K562 (cell line): ENCODE measurements at regions not wholly inside any gene's neighbourhood (a gene's known extent, or its start where the extent isn't known, plus 50 kb on each side); places are given as distances from the start of the nearest gene placed in this dataset.

ENCODE experiments used
- E2F8 ChIP-seq: fragments of 450-650 bp; IDR thresholded peaks from 2 replicates; pipeline ENCODE4 v1.7.1; 2018; ENCODE audit warnings: mild to moderate bottlenecking, low read depth; ENCODE audit not compliant: partially characterized antibody
- PHB2 ChIP-seq: fragments of 450-650 bp; IDR thresholded peaks from 2 replicates; pipeline ENCODE4 v1.6.1; 2017; ENCODE audit warnings: low read depth
- PRPF4 ChIP-seq: fragments of 200-400 bp; formaldehyde crosslinking; IDR thresholded peaks from one replicate; pipeline ENCODE4 v1.6.1; 2017; ENCODE audit warnings: low read length, low read depth, mild to moderate bottlenecking; ENCODE audit not compliant: insufficient read depth, poor library complexity, severe bottlenecking
- ZBTB40 ChIP-seq, 2 experiments: fragments of 450-650 bp in 1 of 2; sonication (generic) in 1 of 2; formaldehyde crosslinking in 1 of 2; IDR thresholded peaks; 2 replicates each; pipeline versions ENCODE4 v1.7.1 to v1.9.0; 2016 to 2022; ENCODE audit warnings: inconsistent platforms in 1 of 2, mild to moderate bottlenecking in 1 of 2, missing genetic modification reagents in 1 of 2

DNA sequence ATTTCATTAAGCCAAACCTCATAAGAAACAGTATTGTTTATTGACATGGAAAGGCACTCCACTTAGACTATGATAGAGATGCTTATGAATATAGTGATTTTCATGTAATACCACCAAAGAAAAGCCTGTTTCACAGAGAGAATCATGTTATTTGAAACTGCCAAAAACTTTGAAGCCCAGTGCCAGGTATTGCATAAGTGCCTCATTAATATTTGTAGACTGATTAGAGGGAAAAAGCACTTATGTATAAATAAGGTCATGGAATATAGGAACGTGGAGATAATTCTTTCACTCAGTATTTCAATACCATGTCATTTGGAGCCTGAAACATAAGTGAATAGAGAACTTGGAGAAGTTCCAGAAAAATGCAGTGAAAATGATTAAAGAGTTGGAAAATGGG lies 162.6 kb upstream of the CRIM1 start (continued):
- TF ChIP-seq ZBTB40 (IDR thresholded peaks at IDR 0.05), result no peak
- TF ChIP-seq ZBTB40 (CRISPR knock-in tag; IDR thresholded peaks at IDR 0.05), result no peak
- TF ChIP-seq PRPF4, result no peak
- TF ChIP-seq PHB2, result no peak
- TF ChIP-seq E2F8, result no peak
- TF ChIP-seq, all 486 proteins: peak for 0
